Fibroblast of skin of scalp (primary cell): ENCODE measurements at regions not wholly inside any gene's neighbourhood (a gene's known extent, or its start where the extent isn't known, plus 50 kb on each side); places are given as distances from the start of the nearest gene placed in this dataset.
"Not testable (repeated sequence)": the region's sequence is repeated elsewhere in the genome, so short reads cannot be mapped to it uniquely, and the experiment has no call there.

Experiments
- DNase-seq: peaks from one replicate; pipeline ENCODE4 v3.0.0-alpha.2; 2013

DNA sequence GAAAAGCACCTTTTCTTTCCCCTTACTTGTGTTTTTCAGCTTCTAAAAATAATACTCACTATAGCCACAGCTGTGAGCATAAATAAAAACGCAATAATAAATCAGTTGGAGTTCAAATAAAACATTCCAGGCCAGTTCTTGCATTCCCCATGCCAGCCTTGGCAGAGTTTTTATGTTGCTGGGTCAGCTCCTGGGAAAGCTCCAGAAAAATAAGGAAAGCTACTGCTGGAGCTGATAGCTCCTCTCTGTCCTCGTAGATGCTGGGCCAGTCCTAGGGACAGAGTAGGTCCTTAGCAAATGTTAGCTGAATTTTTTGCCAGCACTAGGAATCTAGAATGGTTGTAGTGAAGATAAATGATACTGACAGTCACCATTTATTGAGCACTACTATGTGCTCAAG, 389.0 kb upstream of the SYNCRIP start:
- no peak for DNase-seq

DNA sequence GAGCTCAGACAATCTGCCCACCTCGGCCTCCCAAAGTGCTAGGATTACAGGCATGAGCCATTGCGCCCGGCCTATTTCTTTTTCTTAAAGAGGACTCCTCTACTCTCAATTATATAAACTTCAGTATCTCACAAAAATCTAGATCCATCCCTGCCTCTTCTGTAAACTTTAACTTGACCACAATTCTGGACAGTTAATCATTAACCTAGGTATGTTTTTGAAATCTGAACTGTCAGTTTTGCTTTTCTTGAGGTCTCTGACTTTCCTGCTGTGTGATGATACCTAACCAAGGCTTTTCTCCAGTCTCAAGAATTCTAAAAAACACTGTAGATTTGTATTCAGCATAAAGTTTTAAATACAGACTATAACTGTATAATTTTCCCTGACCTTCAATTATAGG, 388.2 kb upstream of the SYNCRIP start:
- DNase-seq, result no peak

DNA sequence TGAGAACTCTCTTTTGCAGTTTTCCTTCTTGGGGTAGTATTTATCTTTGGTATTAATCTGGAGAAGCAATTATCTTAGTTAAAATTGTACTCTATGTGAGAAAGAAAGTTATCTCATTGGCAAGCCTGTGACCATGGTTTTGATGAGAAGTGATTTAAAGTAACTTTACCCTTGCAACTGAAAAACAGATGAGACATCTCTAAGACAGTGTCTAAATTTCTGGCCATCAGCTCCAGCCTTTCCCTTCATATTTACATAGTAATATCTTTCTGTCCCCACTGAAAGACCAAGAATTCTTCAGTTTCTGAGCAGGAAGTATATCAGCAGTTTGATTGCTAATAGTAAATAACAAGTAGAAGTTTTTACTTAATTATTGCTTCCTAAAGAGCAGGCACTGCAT, 386.1 kb upstream of the SYNCRIP start:
- no peak for DNase-seq

DNA sequence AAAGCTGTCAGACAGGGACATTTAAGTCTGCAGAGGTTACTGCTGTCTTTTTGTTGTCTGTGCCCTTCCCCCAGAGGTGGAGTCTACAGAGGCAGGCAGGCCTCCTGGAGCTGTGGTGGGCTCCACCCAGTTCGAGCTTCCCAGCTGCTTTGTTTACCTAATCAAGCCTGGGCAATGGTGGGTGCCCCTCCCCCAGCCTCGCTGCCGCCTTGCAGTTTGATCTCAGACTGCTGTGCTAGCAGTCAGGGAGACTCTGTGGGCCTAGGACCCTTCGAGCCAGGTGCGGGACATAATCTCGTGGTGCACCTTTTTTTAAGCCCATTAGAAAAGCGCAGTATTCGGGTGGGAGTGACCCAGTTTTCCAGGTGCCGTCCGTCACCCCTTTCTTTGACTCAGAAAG, 384.2 kb upstream of the SYNCRIP start:
- DNase-seq, result not testable (repeated sequence)

DNA sequence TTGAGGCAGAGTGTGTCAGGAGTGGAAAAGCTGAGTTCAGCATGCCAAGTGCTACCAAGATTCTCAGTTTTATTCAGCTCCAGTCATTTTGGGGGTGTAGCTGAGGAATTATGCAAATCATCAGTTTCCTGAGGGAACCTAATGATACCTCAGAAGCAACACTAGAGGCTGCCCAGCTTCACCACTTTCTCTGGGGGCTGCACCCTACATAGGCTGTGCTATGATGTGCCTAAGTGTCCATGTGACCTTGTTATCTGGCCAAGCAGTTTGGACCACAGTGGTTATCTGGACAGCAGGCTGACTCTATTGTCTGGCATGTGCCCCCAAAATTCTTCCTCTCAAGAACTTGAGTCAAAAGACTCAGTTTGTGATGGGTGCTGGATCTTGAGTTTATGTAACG, 374.6 kb upstream of the SYNCRIP start:
- no peak for DNase-seq

DNA sequence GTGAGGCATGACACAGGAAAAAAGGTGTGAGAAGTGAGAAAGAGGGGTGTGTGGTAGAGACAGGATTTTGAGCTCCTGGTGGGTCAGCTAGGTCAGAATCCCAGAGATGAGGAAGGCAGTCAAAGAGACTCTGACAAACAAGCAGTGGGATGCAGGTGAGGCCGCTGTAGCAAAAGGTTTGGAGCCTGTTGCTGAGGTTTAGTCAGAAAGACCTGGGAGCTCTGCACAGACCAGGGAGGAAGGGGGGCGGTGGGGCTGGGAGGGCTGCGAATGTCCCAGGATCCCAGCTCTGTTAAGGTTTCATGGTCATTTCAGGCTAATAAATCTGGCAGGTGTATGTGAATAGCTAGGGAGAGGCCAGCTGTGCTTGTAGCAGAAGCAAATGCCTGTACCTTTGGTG, 373.9 kb upstream of the SYNCRIP start:
- DNase-seq, result no peak

DNA sequence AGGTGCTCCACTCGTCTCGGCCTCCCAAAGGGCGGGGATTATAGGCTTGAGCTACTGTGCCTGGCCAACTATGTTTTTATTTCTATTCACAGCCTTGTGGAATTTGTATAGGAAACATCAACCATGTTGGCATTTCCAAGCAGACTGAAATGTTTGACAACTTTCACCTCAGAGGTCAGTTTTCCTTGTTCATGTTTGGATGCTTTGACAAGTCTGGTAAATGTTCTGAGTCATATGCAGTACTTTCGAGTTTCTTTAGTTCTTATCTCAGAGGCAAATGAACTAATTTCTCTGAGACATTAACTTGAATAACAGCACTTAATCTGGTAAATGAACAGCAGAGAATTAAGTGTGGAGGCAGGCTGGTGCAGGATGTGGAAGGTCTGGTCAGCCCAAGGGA, 373.4 kb upstream of the SYNCRIP start:
- DNase-seq, result no peak

DNA sequence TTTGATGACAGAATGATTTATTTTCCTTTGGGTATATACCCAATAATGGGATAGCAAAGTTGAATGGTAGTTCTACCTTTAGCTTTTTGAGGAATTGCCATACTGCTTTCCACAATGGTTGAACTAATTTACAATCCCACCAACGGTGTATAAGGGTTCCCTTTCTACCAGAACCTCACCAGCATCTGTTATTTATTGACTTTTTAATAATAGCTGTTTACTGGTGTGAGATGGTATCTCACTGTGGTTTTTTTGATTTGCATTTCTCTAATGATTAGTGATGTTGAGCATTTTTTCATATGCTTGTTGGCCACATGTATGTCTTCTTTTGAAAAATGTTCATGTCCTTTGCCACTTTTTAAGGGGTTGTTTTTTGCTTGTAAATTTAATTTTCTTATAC, 370.3 kb upstream of the SYNCRIP start:
- DNase-seq, result not testable (repeated sequence)

DNA sequence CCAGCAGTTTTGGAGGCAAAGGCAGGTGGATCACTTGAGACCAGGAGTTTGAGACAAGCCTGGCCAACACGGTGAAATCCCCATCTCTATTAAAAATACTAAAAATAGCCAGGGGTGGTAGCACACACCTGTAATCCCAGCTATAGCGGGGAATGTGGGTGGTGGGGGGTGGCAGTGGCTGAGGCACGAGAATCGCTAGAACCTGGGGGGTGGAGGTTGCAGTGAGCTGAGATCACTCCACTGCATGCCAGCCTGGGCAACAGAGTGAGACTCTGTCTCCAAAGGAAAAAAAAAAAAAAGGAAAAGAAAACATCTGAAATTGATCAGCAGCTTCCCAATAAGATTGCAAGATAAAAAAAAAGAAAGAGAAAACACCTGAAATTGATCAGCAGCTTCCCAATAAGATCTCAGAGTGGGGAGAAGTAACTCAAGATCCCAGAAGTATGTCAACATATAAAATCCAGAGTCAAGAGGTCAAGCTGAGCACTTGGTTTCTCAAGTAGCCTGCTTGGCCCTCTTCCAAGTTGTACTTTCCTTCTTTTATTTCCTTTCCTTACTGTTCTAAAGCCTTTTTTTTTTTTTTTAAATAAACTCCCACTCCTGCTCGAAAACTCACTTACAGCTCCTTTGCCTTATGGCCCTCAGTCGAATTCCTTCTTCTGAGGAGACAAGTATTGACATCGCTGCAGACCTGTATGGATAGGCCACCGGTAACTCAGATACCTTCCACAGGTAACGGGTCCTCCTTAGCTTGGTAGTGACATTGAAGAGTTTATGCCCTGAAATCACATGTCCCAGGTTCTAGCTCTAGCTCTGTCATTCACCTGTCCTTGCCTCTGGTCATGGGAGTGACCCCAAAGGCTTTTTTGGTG, 368.5 kb upstream of the SYNCRIP start:
- no peak for DNase-seq

DNA sequence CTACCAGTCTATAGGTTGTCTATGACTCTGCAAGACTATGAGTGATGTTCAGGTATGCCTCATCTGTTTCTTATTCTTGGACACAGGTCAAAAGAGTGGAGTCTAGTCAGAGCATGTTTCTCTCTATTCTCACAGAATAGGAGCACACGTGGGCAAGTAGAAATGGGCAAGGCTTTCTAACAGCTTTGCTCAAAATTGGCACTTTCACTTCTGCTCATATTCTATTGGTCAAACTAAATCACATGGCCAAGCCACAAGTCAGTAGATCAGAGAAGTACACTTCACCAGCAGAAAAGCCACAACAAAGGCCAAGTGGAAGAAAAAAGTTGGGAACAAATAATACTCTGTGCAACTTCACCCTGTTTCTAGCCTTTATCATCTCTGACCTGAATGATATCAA, 354.5 kb upstream of the SYNCRIP start:
- no peak for DNase-seq

DNA sequence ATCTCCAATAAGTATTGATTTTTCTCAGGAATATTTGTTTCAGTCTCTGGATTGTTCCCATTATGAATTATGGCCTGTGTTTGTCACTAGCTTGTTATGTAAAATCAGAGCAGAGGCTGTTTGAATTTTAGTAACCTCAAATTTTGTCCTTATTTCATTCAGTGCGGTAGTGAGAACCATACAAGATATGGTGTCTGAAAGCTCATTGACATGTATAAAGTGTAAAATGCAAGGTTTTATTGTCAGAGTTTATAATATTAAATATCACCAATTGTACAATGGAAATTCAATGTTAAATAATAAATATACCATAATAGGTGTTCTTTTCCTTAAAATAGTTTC, 353.3 kb upstream of the SYNCRIP start:
- DNase-seq, result no peak

DNA sequence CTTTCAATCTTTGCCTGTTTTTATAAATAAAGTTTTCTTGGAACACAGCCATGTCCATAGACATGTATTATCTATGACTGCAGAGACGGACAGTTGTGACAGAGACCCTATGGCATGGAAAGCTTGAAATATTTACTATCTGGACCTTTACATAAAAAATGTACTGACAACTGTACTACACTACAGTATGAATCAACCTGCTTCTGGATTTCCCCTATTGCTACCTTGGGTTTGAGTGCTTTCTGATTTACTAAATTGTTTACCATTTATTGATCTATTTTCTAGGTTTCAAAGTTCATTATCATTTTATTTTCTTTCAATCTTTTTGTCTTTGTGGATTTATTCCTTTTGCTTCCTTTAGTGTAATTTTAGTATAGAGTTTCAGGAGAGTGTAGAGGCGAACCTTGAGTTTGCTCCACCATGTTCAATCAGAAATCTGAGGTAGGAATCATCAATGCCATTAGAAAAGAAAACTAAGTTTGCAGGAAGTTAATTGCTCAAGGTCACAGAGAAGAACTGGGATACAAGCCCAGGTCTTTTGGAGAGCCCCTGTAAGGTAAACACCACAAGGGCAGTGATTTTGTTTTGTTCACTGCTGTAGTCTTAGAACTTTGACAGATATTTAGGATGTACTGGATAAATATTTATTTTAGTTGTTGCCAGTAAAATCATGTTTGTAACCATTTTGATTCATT, 352.8 kb upstream of the SYNCRIP start:
- DNase-seq, result no peak

DNA sequence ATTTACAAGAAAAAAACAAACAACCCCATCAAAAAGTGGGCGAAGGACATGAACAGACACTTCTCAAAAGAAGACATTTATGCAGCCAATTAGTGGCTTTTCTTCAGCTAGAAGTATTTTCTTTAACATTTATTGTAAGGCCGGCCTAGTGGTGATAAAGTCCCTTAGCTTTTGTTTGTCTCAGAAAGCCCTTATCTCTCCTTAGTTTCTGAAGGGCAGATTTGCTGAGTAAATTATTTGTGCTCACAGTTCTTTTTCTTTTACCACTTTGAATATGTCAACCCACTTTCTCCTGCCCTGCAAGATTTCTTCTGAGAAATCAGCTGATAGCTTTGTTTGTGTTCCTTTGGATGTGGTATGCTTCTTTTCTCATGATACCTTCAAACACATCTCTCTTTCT, 344.0 kb upstream of the SYNCRIP start:
- no peak for DNase-seq

DNA sequence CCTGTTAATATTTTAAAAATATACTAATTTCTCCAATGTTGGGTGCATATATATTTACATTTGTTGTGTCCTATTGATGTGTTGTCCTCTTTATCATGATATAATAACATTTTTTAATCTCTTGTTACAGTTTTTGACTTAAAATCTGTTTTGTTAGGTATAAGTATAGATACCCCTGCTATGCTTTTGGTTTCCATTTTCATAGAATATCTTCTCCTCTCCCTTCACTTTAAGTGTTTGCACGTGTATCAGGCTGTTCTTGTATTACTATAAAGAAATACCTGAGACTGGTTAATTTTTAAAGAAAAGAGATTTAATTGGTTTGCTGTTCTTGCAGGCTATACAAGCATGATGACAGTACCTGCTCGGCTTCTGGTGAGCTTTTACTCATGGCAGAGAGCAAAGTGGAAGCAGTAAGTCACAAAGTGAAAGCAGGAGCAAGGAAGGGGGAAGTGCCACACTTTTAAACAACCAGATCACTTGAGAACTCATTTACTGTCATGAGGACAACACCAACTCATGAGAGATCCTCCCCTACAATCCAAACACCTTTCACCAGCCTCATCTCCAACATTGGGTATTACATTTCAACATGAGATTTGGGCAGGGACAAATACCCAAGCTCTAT, 340.5 kb upstream of the SYNCRIP start:
- no peak for DNase-seq

DNA sequence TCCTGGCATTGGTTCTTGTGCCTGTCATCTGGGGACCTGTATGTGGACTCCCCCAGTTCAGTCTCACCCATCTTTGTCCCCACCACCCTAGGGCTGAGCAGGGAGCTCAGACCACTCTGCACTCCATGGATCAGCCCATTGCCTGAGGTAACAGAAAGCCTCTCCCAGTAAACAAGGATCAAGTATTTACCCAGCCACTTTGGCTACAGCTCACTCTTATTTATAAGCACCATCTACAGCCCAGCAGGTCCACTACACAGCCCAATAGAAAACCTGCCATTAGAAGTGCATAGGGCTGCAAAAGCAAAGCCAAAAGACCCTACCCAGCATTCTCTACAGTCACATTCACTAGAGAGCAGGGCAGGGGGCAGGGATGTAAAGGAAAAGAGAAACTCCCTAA, 335.0 kb upstream of the SYNCRIP start:
- no peak for DNase-seq

DNA sequence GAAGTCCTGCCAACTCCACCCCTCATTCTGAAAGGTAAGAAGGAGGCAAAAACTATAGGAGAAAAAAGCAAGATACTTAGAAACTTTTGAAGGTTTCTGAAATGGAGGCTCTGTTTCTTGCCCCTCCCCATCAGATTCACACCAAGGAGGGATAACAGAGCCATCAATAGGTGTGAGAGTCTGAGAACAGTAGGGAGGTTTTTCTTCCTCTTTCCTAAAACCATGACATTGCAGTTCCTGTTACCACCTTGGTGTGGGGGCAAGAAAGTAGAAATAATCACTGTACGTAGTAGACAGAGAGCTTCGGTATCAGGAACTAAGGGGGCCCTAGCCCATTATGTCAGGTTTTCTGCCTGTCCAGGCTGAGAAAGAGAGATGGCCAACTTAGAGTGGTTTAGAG, 333.3 kb upstream of the SYNCRIP start:
- DNase-seq, result no peak

DNA sequence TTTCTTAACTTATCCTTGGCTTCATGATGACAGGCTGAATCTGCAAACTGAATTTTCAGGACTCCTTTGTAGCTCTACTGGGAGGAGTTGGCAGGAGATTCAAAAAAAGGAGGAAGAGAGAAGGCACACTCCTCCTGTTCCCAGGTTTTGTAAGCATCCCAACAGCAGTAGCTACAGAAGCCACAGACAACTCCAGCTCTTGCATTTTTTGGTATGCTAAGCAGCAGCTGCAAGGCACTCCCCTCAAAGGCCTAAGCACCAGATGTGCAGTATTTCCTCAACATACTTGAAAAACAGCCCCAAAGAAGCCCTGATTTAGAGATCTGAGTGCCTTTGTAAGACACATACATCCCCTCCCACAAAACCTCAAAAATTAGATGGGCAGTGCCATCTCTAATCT, 328.6 kb upstream of the SYNCRIP start:
- no peak for DNase-seq

DNA sequence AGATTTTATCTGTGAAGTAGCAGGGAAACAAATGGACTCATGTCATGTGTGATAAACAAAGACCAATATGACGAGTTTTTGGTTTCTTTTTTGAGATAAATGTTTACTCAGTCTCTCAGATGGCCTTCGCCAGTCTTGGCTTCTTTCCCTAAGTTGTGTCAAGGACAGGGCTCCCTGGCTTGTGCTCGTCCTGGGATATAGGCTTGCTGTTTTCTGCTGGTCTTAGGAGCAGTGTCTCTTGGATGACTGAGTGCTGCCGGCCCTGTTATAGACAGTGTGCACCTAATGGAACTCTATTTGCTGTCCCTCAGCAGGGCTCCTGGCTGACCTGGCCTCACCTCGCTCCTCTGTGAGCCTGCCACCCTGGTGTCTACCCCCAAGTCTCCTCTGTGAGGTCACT, 324.1 kb upstream of the SYNCRIP start:
- no peak for DNase-seq

DNA sequence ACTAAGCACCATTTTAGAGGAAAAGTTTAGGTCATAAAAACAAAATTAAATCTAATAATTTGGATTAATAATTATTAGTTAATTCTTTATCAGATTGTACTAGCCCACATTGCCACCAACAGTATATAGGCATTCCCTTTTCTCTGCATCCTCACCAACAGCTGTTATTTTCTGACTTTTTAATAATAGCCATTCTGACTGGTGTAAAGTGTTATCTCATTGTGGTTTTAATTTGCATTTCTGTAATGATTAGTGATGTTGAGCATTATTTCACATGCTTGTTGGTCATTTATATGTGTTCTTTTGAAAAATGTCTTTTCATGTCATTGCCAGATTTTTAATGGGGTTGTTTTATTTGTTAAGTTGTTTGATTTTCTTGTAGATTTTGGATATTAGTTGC, 319.1 kb upstream of the SYNCRIP start:
- DNase-seq, result no peak

DNA sequence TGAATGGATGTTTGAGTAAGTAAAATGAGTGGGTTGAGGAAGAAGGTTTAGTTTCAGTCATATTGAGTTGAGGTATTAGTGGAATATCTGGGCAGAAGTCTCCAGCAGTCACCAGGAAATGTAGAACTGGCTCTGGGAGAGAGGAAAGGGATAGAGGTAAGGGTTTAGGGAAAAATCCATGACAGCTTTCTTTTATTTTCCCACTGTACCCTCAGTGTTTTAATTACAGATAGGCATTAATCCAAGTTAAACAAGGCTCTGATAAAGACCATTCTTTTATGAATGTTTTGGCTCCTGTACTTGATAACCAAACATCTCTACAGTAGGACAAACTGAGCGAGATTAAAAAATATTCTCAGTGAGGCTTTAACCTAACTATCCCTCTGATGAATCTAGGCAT, 318.4 kb upstream of the SYNCRIP start:
- DNase-seq, result no peak

DNA sequence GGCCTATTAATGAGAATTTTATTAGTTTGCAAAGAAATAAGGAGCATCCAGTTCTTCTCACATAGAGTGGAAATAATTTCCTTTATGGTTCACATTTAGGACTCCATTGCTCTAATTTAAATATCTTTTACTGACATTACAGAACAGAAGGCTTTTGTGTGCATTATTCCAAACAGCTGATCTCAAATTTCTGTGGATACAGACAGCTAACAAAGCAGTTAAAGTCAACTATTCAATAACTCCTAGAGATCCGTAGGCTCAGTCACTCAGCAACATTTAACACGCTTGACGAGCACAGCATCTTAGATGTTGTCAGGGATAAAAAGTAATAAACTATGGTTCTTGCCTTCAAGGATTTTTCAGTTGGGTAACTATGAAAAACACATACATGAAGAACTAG, 305.8 kb upstream of the SYNCRIP start:
- no peak for DNase-seq

DNA sequence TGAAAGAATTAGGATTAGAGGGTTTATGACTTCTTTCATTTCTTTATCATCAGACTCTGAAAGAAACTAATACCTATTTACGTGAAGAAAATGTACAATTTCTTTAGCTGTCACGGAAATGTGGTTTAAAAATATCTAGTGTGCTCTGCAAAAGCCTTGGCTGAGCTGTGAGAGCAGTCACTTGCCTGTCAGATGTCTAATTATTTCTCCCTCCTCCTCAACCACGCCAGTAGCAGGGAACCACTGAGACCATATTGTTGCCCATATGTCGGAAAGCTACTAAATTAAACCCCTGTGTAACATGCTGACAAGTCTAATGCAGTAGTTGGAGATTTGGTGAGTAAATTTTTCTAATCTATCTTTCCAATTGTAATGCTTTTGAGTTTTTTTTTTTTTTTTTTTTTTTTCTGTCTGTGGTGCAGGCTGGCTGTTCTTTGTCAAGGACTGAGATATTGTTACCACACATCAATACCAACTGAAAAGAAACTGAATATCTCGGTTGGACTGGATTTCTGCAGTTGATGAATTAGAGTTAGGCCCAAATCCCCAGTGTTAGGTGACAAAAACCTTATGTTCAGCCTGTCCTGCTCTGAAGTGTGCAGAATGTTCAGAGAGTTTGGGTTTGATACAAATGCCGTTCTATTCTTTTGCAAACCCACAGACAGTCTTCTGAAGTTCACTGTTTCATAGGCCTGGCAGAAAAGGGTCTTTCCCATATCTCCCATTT, 302.9 kb upstream of the SYNCRIP start:
- DNase-seq, result no peak

DNA sequence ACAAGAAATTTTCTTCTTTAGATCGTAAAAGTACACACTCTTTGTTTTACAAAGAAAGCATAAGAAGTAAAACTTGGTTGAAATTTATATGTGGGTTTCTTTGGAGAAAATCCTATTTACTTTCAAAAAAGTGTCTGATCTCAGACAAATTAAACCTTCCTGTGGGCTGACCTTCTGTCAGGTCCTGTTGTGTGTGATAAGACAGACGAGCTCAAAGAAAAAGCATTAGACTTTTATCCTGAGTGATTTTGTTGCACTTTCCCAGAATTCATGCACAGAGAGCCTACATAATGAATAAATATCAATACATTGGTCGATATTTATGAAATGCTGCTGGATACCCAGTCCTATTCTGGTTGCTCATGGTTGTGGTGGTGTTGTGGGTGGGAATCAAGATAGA, 302.1 kb upstream of the SYNCRIP start:
- DNase-seq, result no peak
